RWPE1 (cell line): ENCODE measurements at regions not wholly inside any gene's neighbourhood (a gene's known extent, or its start where the extent isn't known, plus 50 kb on each side); places are given as distances from the start of the nearest gene placed in this dataset.

Experiments
- CTCF ChIA-PET: fragments of 350-600 bp; sonication (Branson Sonifier 250); formaldehyde crosslinking; extraction: SDS; loops from one replicate; lab custom pipeline; 2021; lab: Yijun Ruan, JAX
- POLR2A ChIA-PET: fragments of 400-600 bp; formaldehyde crosslinking; extraction: SDS; loops from one replicate; lab custom pipeline; 2020; ENCODE audit warnings: antibody characterized with exemption; ENCODE audit not compliant: low non-redundant PET; lab: Yijun Ruan, JAX
- DNase-seq: peaks from one replicate; pipeline ENCODE4 v3.0.0; 2012; ENCODE audit warnings: low spot score
- H3K27ac ChIP-seq: fragments of 450-650 bp; 2 replicates; pipeline ENCODE4 v1.5.1; 2017
- TF ChIP-seq, protein P1 (sequence below): fragments of 450-650 bp; conservative IDR thresholded peaks from 2 replicates; pipeline ENCODE4 v1.5.1; 2017; ENCODE audit warnings: low read depth, mild to moderate bottlenecking

DNA sequence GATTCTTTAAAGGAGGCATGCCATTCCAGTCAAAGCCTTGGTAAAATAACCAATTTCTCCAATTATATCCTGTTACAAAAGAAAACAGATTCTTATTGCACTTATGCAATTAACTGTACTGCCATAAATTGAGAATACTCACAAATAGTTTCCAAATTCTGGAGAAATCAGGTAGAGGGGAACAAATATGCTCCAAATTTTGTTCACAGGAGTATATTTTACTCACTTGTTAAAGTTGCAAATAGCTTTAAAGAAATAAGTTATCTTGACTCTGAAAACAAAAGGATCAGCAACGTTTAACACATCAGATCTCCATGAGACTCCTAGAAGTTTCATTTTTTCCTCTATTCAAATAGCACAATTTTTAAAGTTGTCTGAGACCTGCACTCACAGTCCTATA, 712.1 kb upstream of the ARRDC4 start:
- DNase-seq, result no peak
- ChIA-PET CTCF (interaction anchor here (0.6 kb wide), 1 partner anchor 42 kb away, joined by 3 read pairs; no protein-coding TSS in a partner anchor), POLR2A (no interaction called here)
- TF ChIP-seq, protein P1, sequence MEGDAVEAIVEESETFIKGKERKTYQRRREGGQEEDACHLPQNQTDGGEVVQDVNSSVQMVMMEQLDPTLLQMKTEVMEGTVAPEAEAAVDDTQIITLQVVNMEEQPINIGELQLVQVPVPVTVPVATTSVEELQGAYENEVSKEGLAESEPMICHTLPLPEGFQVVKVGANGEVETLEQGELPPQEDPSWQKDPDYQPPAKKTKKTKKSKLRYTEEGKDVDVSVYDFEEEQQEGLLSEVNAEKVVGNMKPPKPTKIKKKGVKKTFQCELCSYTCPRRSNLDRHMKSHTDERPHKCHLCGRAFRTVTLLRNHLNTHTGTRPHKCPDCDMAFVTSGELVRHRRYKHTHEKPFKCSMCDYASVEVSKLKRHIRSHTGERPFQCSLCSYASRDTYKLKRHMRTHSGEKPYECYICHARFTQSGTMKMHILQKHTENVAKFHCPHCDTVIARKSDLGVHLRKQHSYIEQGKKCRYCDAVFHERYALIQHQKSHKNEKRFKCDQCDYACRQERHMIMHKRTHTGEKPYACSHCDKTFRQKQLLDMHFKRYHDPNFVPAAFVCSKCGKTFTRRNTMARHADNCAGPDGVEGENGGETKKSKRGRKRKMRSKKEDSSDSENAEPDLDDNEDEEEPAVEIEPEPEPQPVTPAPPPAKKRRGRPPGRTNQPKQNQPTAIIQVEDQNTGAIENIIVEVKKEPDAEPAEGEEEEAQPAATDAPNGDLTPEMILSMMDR, result no peak
- H3K27ac ChIP-seq, result no peak overlapping the region

DNA sequence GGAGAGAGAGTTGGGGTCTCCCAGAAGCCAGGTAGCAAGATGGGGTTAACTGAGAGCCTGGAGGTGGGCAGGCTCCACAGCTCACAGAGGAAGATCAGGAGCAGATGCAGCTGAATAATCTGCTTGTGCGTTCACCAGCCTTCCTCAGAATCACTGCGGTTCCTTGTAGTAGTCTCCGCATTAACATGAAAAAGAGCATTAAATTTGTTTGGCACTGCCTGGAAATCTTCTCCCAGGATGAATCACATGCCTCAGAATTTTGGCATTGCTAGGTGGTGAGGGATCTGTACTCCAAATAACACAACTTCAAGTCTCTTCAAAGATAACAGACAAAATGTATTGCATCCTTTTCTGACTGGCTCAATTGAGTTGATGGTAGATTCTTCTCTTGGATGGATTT, 700.6 kb upstream of the ARRDC4 start:
- H3K27ac ChIP-seq, result no peak overlapping the region
- no peak for DNase-seq
- TF ChIP-seq, protein P1, result no peak
- ChIA-PET CTCF (no interaction called here), POLR2A (no interaction called here)

DNA sequence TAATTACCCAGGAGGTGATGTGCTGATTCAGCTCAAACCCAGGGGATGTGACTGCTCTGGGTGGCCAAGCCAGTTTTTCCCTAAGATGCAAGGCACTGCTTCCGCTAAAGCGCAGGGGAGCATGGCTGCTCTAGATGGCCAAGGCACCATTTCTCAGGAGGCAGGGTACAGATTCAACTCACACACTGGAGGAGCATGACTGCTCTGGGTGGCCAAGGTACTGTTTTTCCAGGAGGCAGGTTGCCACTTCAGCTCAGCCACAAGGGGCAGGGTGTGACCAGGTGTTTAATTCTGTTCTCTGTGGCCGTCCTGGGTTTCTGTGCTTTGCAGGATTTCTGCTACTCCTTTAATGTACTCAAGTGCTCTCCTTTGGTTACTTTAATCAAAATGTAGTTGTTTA, 659.3 kb upstream of the ARRDC4 start:
- POLR2A ChIA-PET, result no interaction called here
- H3K27ac ChIP-seq, result no peak overlapping the region
- CTCF ChIA-PET, result interaction anchor here (0.7 kb wide), 1 partner anchor 119 kb away, joined by 3 read pairs; no protein-coding TSS in a partner anchor
- no peak for DNase-seq
- TF ChIP-seq, protein P1, result no peak

DNA sequence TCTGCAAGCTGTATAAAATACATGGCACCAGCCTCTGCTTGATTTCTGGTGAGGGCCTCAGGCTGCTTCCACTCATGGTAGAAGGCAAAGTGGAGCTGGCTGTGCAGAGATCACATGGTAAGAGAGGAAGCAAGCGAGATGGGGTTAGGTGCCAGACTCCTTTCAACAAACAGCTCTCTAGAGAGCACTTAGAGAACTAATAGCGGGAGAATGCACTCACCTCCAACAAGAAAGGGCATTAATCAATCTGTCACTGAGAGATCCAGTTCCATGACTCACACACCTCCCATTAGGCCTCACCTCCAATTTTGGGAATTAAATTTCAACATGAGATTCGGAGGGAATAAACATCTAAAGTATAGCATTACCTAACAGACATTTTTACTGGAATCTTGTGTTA, 644.1 kb upstream of the ARRDC4 start:
- ChIA-PET CTCF (no interaction called here), POLR2A (no interaction called here)
- DNase-seq, result no peak
- no peak overlapping the region for H3K27ac ChIP-seq
- TF ChIP-seq, protein P1, result no peak

DNA sequence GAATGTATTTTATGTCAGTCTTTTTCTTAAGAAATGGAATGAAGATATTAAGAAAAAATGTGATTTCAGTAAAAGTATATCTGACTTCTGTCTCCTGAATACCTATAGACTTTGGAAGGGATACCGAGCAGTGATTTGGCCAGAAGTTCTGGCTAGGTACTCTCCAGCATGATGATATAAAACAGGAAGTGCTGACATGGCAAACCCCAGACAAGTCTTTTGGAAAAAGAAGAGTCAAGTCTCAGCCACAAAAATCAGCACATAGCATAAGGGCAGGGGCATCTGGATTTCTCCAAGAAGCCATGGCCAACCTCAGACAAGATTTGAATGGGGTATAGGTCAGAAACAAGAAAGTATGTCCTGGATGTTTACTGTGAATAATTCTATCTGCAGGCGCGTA, 643.3 kb upstream of the ARRDC4 start:
- TF ChIP-seq, protein P1, result no peak
- no peak overlapping the region for H3K27ac ChIP-seq
- ChIA-PET POLR2A (no interaction called here), CTCF (no interaction called here)
- DNase-seq, result no peak

DNA sequence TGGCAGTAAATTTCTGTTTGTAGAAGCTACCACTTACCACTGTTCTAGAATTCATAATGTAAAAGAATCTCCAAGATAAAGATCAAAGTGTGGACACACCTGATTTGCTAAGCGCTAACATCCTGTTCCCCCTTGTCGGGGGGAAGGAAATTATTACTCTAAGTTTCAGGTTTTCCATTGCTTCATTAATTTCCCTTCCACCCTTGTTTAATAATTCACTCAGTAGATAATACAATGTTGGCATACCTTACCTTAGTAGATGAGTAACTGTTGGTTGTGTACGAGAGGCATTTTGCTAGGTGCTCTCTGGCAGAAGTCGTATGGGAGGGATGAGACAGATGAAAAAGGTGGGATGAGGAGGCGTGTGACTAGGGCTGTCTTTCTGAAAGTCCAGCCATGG, 641.2 kb upstream of the ARRDC4 start:
- no peak for DNase-seq
- ChIA-PET CTCF (no interaction called here), POLR2A (no interaction called here)
- TF ChIP-seq, protein P1, result no peak
- H3K27ac ChIP-seq, result no peak overlapping the region

DNA sequence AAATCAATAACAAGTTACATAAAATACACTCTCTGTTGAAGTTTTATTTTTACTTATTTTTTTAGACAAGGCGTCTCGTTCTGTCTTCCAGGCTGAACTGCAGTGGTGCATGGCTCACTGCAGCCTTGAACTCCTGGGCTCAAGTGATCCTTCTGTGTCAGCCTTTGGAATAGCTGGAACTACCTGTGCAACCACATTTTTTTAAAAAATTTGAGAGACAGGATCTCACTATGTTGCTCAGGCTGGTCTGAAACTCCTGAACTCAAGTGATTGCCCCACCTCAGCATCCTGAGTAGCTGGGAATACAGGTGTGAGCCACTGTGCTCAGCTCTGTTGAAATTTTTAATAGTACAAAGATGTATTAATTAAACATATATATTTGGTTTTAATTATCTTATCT, 614.3 kb upstream of the ARRDC4 start:
- H3K27ac ChIP-seq, result no peak overlapping the region
- TF ChIP-seq, protein P1, result no peak
- no peak for DNase-seq
- ChIA-PET POLR2A (no interaction called here), CTCF (no interaction called here)
